GM13977 (cell line): ENCODE measurements at regions not wholly inside any gene's neighbourhood (a gene's known extent, or its start where the extent isn't known, plus 50 kb on each side); places are given as distances from the start of the nearest gene placed in this dataset.

Experiments used
- DNase-seq: peaks from one replicate; pipeline ENCODE4 v3.0.0; 2012; ENCODE audit warnings: low spot score
- CTCF ChIP-seq: IDR thresholded peaks from 2 replicates; pipeline ENCODE4 v1.5.1; 2012; ENCODE audit warnings: mild to moderate bottlenecking, control low read depth; ENCODE audit not compliant: insufficient read depth; ENCODE audit errors: extremely low read depth, missing control alignments
- in situ Hi-C: fragments of 300-500 bp; cut with MboI; formaldehyde crosslinking; loops from one replicate; pipeline ENCODE4 v1.12.0; 2022; ENCODE audit warnings: low sequenced_read_pairs, low pct_unique_long_range_greater_than_20kb, mixed read lengths, inconsistent platforms; ENCODE audit not compliant: unreplicated experiment

- no peak for DNase-seq
- in situ Hi-C loops = no loop called here
- no peak for TF ChIP-seq CTCF
These were observed 293.9 kb upstream of the ESRRG start for GRCh38 chr1:217017165-217017564.

GRCh38 chr1:217014066-217014465, 290.8 kb upstream of the ESRRG start:
- TF ChIP-seq CTCF = no peak
- DNase-seq = no peak
- in situ Hi-C loops = no loop called here

GRCh38 chr1:217012659-217013058, 289.4 kb upstream of the ESRRG start:
- in situ Hi-C loops = no loop called here
- no peak for TF ChIP-seq CTCF
- DNase-seq = no peak

- in situ Hi-C loops = no loop called here
- TF ChIP-seq CTCF = no peak
- no peak for DNase-seq
These were observed 287.9 kb upstream of the ESRRG start for GRCh38 chr1:217011097-217011496.

- TF ChIP-seq CTCF = no peak
- in situ Hi-C loops = no loop called here
- no peak for DNase-seq
These were observed 287.0 kb upstream of the ESRRG start for GRCh38 chr1:217010253-217010652.

GRCh38 chr1:217009376-217009775, 286.1 kb upstream of the ESRRG start:
- in situ Hi-C loops = no loop called here
- no peak for TF ChIP-seq CTCF
- DNase-seq = no peak
